GM21447 (cell line): ENCODE measurements at regions not wholly inside any gene's neighbourhood (a gene's known extent, or its start where the extent isn't known, plus 50 kb on each side); places are given as distances from the start of the nearest gene placed in this dataset.

Source experiments
- ATAC-seq: cut with Tn5 transposase; IDR thresholded peaks from one replicate; pipeline ENCODE4 v1.9.1; 2021; ENCODE audit not compliant: unreplicated experiment

GRCh38 chr4:176005766-176006165, 59.9 kb upstream of the WDR17 start:
- ATAC-seq = no peak

DNA sequence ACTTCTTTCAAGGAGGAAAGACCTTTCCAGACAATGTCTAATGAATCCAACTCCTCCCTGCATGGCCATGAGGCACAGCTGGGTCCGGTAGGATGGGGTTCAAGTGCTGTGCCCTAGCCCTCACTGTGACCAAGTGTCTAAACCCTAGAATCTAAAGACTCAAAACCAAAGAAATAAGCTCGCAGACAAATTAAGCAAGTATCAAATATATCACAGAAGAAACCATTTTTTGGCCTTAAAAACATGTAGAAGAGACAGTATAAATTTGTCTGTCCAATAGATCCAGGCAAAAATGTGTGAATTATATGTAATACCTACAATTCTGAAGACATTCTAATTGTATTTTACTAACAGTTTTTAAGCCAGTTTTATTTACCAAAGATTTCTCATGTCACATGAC, 56.4 kb upstream of the WDR17 start:
- no peak for ATAC-seq

- ATAC-seq = peak; percentile 32
Measured at GRCh38 chr4:176011529-176011928, 54.1 kb upstream of the WDR17 start.

GRCh38 chr4:176013476-176014247, 52.0 kb upstream of the WDR17 start:
- ATAC-seq = peak; percentile 85

GRCh38 chr4:176014583-176015108, 51.0 kb upstream of the WDR17 start:
- no peak for ATAC-seq
